OCI-LY1 (cell line): ENCODE measurements at regions not wholly inside any gene's neighbourhood (a gene's known extent, or its start where the extent isn't known, plus 50 kb on each side); places are given as distances from the start of the nearest gene placed in this dataset.

Experiments
- CTCF ChIP-seq: fragments of 200-600 bp; sonication (generic), shearing (Covaris generic); IDR thresholded peaks from 2 replicates; pipeline ENCODE4 v1.5.1; 2017; ENCODE audit warnings: mild to moderate bottlenecking, antibody characterized with exemption, low read length, moderate library complexity, mixed read lengths
- EZH2 ChIP-seq: fragments of 200-600 bp; sonication (generic), shearing (Covaris generic); IDR thresholded peaks from 2 replicates; pipeline ENCODE4 v1.8.0; 2017; ENCODE audit warnings: borderline replicate concordance, mixed run types, mild to moderate bottlenecking, antibody characterized with exemption, low read length, moderate library complexity, mixed read lengths

- TF ChIP-seq CTCF = no peak
- TF ChIP-seq EZH2 = no peak
Measured at GRCh38 chr3:110180733-110181132, 843.4 kb upstream of the DPPA4 start.
